Adrenal gland (tissue), 9 donors: ENCODE measurements at regions not wholly inside any gene's neighbourhood (a gene's known extent, or its start where the extent isn't known, plus 50 kb on each side); places are given as distances from the start of the nearest gene placed in this dataset.

Experiments
- DNase-seq, 7 donors: peaks; one replicate each; pipeline ENCODE4 v3.0.0-alpha.2; 2019 to 2020
- H3K27ac ChIP-seq, 5 donors: fragments of 200-600 bp; sonication (generic) in 4 of 5; 1 replicate in 3 of 5; 2 replicates in 2 of 5; pipeline versions ENCODE4 v1.5.1 to v1.8.0; 2016 to 2020; ENCODE audit warnings: mild to moderate bottlenecking in 1 of 5
- H3K27me3 ChIP-seq: fragments of 200-600 bp; 2 replicates; pipeline ENCODE4 v1.8.0; 2021
- H3K36me3 ChIP-seq, 2 donors: fragments of 200-600 bp; replicated peaks in 1 of 2; 1 replicate in 1 of 2; 2 replicates in 1 of 2; pipeline versions ENCODE4 v1.5.1 to v1.8.0; 2018 to 2022
- H3K4me1 ChIP-seq, 2 donors: fragments of 200-600 bp; replicated peaks in 1 of 2; 1 replicate in 1 of 2; 2 replicates in 1 of 2; pipeline versions ENCODE4 v1.5.1 to v1.8.0; 2018 to 2021
- H3K4me3 ChIP-seq, 4 donors: fragments of 200-600 bp; sonication (generic) in 3 of 4; one replicate each; pipeline ENCODE4 v1.5.1; 2016 to 2018
- H3K9me3 ChIP-seq, 3 donors: fragments of 200-600 bp; sonication (generic) in 1 of 3; replicated peaks in 1 of 3; 1 replicate in 2 of 3; 2 replicates in 1 of 3; pipeline versions ENCODE4 v1.5.1 to v1.8.0; 2016 to 2021
- CTCF ChIP-seq, 6 experiments: fragments of 450-650 bp in 4 of 6; fragments of 200-600 bp in 2 of 6; sonication (generic) in 1 of 6; IDR thresholded peaks; 1 replicate in 5 of 6; 2 replicates in 1 of 6; pipeline versions ENCODE4 v1.5.1 to v1.8.0; 2016 to 2021; ENCODE audit warnings: antibody characterized with exemption in 6 of 6, mild to moderate bottlenecking in 2 of 6, moderate library complexity in 1 of 6
- POLR2A ChIP-seq, 2 donors: fragments of 450-650 bp; IDR thresholded peaks; one replicate each; pipeline ENCODE4 v1.6.1; 2017; ENCODE audit warnings: antibody characterized with exemption in 2 of 2, mild to moderate bottlenecking in 2 of 2, moderate library complexity in 1 of 2
- WGBS, 4 donors: extraction: QIAGEN DNeasy Blood & Tissue Kit in 2 of 4; methylation state at CpG; one replicate each; pipeline versions ENCODE4 v1.1.5 to v1.1.7; 2013 to 2017; 5-methylcytosine and 5-hydroxymethylcytosine counted together
- intact Hi-C, 2 donors: fragments of 100-400 bp; cut with DNase I; formaldehyde crosslinking; loops; one replicate each; pipeline versions ENCODE4 v1.14.1 to v1.15.0; 2022 to 2023
- donor health status: healthy with polysubstance abuse.
- donor health status: Bipolar disorder and iron deficiency.
- donor health status: DM: yes; HTN: yes; CAD: no.
- donor health status: DM: no; HTN: no; CAD: no.
- donor health status: DM: no; HTN: no; CAD: no.

- no peaks in the 10 kb centered on the region for H3K27me3 ChIP-seq
- H3K27ac ChIP-seq = no peak overlapping the region
- no peaks in the 10 kb centered on the region for H3K4me1 ChIP-seq
- WGBS, 4 donors = 67 to 92% (median 91%) methylated on average over 3 of the region's 3 CpGs
- no peaks in the 10 kb centered on the region for H3K36me3 ChIP-seq
- intact Hi-C loops = no loop called here
- no peaks in the 10 kb centered on the region for H3K9me3 ChIP-seq
- no peak overlapping the region for H3K4me3 ChIP-seq
- DNase-seq = no peak
- no peak for TF ChIP-seq CTCF (IDR thresholded peaks at IDR 0.05)
- TF ChIP-seq POLR2A (IDR thresholded peaks at IDR 0.05) = no peak
Measured at GRCh38 chr2:21367421-21367820, 243.7 kb downstream of the TDRD15 start.

- intact Hi-C loops = no loop called here
- no peak overlapping the region for H3K4me3 ChIP-seq
Measured at GRCh38 chr2:21369787-21370186, 246.0 kb downstream of the TDRD15 start.

GRCh38 chr2:21371499-21372003 is 247.8 kb downstream of the TDRD15 start:
- no peaks in the 10 kb centered on the region for H3K36me3 ChIP-seq
- 67 to 76% (median 73%) methylated on average over 5 of the region's 5 CpGs for WGBS, 4 donors
- H3K27ac ChIP-seq = no peak overlapping the region

More at GRCh38 chr2:21369787-21370186, 246.0 kb downstream of the TDRD15 start:
- WGBS, 4 donors = 81 to 88% (median 87%) methylated on average over 2 of the region's 2 CpGs
- Histone ChIP-seq H3K4me1 (no peaks in the 10 kb centered on the region), H3K36me3 (no peaks in the 10 kb centered on the region), H3K27ac (no peak overlapping the region), H3K27me3 (no peaks in the 10 kb centered on the region), H3K9me3 (no peaks in the 10 kb centered on the region)
- no peak for DNase-seq
- no peak for TF ChIP-seq POLR2A (IDR thresholded peaks at IDR 0.05)
- no peak for TF ChIP-seq CTCF (IDR thresholded peaks at IDR 0.05)

GRCh38 chr2:21372654-21373053 is 248.9 kb downstream of the TDRD15 start:
- WGBS, 4 donors = 60 to 69% (median 65%) methylated on average over 2 of the region's 2 CpGs
- Histone ChIP-seq H3K27ac (no peak overlapping the region), H3K27me3 (no peaks in the 10 kb centered on the region), H3K4me1 (no peaks in the 10 kb centered on the region), H3K4me3 (no peak overlapping the region), H3K9me3 (no peaks in the 10 kb centered on the region), H3K36me3 (no peaks in the 10 kb centered on the region)
- intact Hi-C loops = no loop called here
- DNase-seq = no peak
- no peak for TF ChIP-seq POLR2A (IDR thresholded peaks at IDR 0.05)
- TF ChIP-seq CTCF (IDR thresholded peaks at IDR 0.05) = peak in 2 of 6 experiments; percentile 22 to 26

More at GRCh38 chr2:21371499-21372003, 247.8 kb downstream of the TDRD15 start:
- no peaks in the 10 kb centered on the region for H3K27me3 ChIP-seq
- no peak for TF ChIP-seq CTCF (IDR thresholded peaks at IDR 0.05)
- no peak for TF ChIP-seq POLR2A (IDR thresholded peaks at IDR 0.05)
- H3K4me3 ChIP-seq = no peak overlapping the region
- no peak for DNase-seq
- H3K4me1 ChIP-seq = no peaks in the 10 kb centered on the region
- H3K9me3 ChIP-seq = no peaks in the 10 kb centered on the region
- intact Hi-C loops = no loop called here
